SH-SY5Y (cell line): ENCODE measurements at regions not wholly inside any gene's neighbourhood (a gene's known extent, or its start where the extent isn't known, plus 50 kb on each side); places are given as distances from the start of the nearest gene placed in this dataset.

Experiments used
- GATA2 ChIP-seq: IDR thresholded peaks from 2 replicates; pipeline ENCODE4 v1.6.1; 2011; ENCODE audit warnings: mild to moderate bottlenecking, low read depth, low read length
- GATA3 ChIP-seq: IDR thresholded peaks from 2 replicates; pipeline ENCODE4 v1.6.1; 2011; ENCODE audit warnings: low read depth, mild to moderate bottlenecking, low read length, moderate library complexity

- no peak for TF ChIP-seq GATA3
- no peak for TF ChIP-seq GATA2
These were observed 348.5 kb upstream of the ADAMTS5 start for GRCh38 chr21:27315373-27315772.

- TF ChIP-seq GATA2 (no peak), GATA3 (no peak)
These were observed 347.2 kb upstream of the ADAMTS5 start for GRCh38 chr21:27314131-27314530.

GRCh38 chr21:27306791-27307775 is 340.2 kb upstream of the ADAMTS5 start:
- TF ChIP-seq GATA3: no peak
- TF ChIP-seq GATA2: no peak

- TF ChIP-seq GATA3 (no peak), GATA2 (no peak)
These were observed 339.3 kb upstream of the ADAMTS5 start for GRCh38 chr21:27306206-27306605.

- no peak for TF ChIP-seq GATA3
These were observed 334.3 kb upstream of the ADAMTS5 start for GRCh38 chr21:27301220-27301619.

GRCh38 chr21:27300770-27301169 is 333.9 kb upstream of the ADAMTS5 start:
- TF ChIP-seq GATA2 (no peak), GATA3 (no peak)

- no peak for TF ChIP-seq GATA2
- TF ChIP-seq GATA3: no peak
These were observed 331.6 kb upstream of the ADAMTS5 start for GRCh38 chr21:27298465-27298864.

- TF ChIP-seq GATA3 (no peak), GATA2 (no peak)
These were observed 326.4 kb upstream of the ADAMTS5 start for GRCh38 chr21:27293239-27293638.

GRCh38 chr21:27292783-27293182 is 325.9 kb upstream of the ADAMTS5 start:
- TF ChIP-seq GATA3: peak; percentile 72
- TF ChIP-seq GATA2: peak; percentile 61; the same call in 1 of the 2 replicates

GRCh38 chr21:27292229-27292628 is 325.3 kb upstream of the ADAMTS5 start:
- TF ChIP-seq GATA2 (no peak), GATA3 (no peak)

GRCh38 chr21:27291006-27291405 is 324.1 kb upstream of the ADAMTS5 start:
- no peak for TF ChIP-seq GATA3
- TF ChIP-seq GATA2: no peak

GRCh38 chr21:27290028-27290427 is 323.1 kb upstream of the ADAMTS5 start:
- TF ChIP-seq GATA3: no peak
- TF ChIP-seq GATA2: no peak

- no peak for TF ChIP-seq GATA2
- TF ChIP-seq GATA3: no peak
These were observed 319.9 kb upstream of the ADAMTS5 start for GRCh38 chr21:27286760-27287159.

GRCh38 chr21:27277110-27277509 is 310.2 kb upstream of the ADAMTS5 start:
- TF ChIP-seq GATA2 (no peak), GATA3 (no peak)

GRCh38 chr21:27275294-27275927 is 308.5 kb upstream of the ADAMTS5 start:
- TF ChIP-seq GATA2 (no peak), GATA3 (no peak)

- TF ChIP-seq GATA2: no peak
- TF ChIP-seq GATA3: no peak
These were observed 302.8 kb upstream of the ADAMTS5 start for GRCh38 chr21:27269644-27270043.
